GM21367 (cell line): ENCODE measurements at regions not wholly inside any gene's neighbourhood (a gene's known extent, or its start where the extent isn't known, plus 50 kb on each side); places are given as distances from the start of the nearest gene placed in this dataset.
A peak's percentile ranks its signal among the peaks of the same experiment; 100 is the strongest.

ENCODE experiments used
- ATAC-seq: cut with Tn5 transposase; IDR thresholded peaks from one replicate; pipeline ENCODE4 v1.9.1; 2021; ENCODE audit not compliant: unreplicated experiment

DNA sequence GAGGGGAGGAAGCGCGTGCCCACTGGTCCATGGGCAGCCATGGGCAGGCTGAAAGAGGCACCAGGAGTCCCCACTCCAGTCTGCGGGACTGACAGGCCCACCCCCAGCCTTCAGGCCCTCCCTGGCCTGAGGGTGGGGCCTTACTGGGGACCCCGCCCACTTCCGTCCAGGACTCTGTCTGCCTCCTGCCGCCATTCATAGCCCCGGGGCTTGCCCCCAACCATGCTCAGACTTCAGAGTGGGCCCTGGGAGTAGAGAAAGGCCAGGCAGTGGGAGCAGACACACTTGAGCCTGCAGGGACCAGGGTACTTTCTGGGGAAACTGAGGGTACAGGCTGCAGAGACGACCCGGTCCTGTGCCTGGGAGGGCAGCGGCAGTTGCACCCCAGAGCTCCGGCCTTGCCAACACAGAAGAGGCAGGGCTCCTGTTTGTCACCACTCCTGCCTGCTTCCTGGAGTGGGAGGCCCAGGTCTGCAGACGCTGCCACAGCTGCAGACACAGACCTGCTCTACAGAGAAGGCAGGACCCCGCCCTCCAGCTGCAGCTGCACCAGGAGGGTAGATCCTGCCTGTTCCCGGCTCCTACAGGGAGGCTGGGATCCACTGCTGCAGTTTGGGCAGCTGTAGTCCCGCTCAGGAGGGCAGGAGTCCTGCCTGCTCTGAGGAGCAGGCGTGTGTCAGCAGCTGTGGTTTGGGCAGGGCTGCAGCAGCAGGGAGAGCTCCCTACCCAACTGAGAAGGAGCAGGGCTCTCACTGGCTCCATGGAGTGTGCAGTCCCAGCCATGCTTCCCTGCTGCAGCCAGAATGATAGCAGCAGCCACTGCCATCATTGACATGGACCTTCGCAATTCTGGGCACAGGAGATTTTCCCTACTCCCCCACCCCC, 387.9 kb upstream of the ANO3 start:
- ATAC-seq = no peak

DNA sequence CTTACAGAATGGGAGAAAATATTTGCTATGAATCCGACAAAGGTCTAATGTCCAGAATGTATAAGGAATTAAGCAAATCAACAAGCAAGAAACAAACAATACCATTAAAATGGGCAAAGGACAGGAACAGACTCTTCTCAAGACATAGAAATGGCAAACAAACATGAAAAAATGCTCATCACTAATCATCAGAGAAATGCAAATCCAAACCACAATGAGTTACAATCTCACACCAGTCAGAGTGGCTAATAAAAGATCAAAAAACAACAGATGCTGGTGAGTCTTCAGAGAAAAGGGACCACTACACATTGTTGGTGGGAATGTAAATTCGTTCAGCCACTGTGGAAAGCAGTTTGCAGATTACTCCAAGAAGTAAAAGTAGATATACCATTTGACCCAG, 382.0 kb upstream of the ANO3 start:
- ATAC-seq = no peak

DNA sequence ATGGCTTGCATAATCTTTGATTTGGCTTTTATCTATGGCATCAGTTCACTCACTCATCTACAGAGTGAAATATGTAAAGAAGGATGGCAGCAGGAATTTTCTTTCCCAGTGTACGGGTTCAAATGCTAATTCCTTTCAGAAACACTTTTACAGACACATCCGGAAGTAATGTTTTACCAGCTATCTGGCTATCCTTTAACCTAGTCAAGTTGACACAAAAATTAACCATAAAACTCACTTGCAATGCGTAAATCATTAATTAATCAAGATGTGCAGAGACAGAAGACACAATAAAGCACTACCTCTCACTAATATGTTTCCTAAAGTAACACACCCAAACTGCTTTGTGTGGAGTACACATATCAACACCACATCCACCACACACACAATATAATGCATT, 378.9 kb upstream of the ANO3 start:
- ATAC-seq = no peak

- ATAC-seq = no peak
Observed at GRCh38 chr11:25958045-25958444, 373.9 kb upstream of the ANO3 start.

GRCh38 chr11:25961539-25961938, 370.4 kb upstream of the ANO3 start:
- ATAC-seq = no peak

DNA sequence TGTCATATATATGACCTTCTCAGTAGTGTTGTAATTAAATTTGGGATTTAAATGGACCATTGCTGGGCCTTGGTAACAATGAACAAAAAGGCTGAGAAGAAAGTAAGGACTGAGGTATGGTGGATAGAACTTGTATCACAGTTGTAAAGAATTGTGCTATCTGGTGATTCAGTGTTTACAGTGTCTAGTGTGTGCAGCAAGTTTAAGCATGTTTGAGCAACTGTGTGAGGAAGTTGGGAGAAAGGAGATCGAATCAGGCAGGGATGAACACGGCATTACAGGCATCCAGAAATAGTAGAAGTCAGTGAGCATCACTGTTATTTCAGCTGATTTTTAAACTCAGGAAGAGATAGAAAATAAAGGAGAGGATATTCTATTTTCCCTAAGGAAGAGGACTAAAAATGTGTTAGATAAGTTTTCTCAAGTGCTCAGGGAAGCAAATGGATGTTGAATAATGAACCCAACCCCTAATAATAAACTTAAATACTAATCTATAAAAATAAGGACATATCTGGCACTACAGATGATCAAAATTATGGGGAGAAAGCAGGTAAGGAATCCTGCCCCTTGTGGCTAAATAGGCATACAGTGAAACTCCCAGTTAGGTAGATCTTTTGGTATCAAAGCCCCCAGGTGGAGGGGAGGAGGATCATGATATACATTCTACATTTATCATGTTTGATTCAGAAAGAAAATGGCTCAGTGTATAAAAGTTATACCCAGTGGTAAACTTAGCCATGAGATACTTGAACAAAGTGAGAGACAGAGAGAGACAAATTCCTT, 361.0 kb upstream of the ANO3 start:
- ATAC-seq = no peak

DNA sequence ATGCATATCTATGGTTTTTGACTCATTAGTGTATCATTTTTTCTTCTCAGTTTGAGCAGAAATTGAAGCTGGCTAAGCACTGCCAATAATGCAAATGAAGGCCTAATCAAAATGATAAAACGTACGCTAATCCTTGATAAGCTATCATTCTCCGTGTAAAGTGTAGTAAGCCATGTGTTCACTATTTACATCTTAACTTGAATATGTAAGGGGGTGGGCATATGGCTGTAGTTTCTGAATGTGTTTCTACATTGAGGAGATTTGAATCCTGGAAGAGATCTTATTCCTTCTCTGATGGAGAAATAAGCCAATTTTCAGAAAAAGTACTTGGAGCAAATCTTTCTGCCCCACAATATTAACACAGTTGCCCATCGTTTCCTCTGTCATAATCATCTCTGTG, 351.8 kb upstream of the ANO3 start:
- ATAC-seq = no peak

GRCh38 chr11:25981998-25982397, 349.9 kb upstream of the ANO3 start:
- peak; percentile 98 for ATAC-seq

GRCh38 chr11:25983280-25983679, 348.6 kb upstream of the ANO3 start:
- ATAC-seq = no peak

DNA sequence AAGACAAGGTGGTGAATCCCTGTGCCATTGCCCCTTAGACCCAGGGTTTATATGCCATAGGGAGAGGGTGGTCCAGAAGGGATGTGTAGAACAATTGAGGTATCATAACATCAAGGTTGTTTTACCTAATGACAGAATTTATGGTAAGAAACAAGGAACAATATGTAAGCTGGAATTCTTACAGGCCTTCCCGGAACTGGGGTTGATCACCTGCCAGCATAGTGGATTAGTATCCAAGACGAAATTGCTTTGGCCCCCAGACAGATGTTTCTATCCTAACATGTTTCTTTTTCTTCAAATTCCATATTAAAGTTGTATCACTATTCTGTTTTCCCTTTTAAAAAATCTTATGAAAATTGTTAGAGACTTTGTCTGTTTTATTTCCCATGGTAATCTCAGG, 343.8 kb upstream of the ANO3 start:
- ATAC-seq = no peak

GRCh38 chr11:25990406-25990805, 341.5 kb upstream of the ANO3 start:
- no peak for ATAC-seq

- no peak for ATAC-seq
Observed at GRCh38 chr11:25991476-25991875, 340.5 kb upstream of the ANO3 start.

DNA sequence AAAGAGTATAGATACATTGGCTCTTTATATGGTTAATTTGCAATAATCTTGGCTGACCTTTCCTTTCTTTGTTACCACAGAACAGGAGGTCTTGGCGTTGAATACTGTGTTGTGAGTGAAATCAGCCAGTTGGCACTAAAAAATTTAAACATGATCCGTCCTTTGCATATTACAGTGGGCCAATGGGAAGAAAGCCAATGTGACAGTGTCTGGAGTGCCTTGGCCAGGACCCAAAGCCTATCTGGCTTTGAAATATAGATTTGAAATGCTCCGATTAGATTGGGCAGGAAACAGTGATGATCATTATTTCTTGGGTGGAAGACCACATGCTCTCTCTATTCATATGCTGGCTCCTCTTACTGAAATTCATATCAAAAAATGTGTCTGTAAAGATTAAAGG, 339.6 kb upstream of the ANO3 start:
- ATAC-seq = no peak

DNA sequence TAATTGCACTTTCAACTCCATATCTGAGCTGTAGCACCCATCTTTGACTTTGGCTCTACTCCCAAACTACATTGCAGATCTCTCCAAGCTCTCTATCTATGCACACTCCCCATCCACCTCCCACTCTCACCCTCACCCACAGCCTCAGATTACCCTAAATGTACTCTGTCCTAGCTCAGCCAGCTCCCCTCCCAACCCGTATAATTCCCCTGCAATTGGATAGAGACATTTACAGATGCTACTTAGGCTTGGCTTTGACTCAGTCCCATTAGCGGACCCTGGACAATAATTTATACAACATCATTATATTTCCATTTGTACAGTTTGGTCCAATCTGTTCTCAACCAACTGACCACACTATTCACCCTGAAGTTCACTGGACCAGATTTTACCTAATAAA, 338.9 kb upstream of the ANO3 start:
- ATAC-seq = no peak

DNA sequence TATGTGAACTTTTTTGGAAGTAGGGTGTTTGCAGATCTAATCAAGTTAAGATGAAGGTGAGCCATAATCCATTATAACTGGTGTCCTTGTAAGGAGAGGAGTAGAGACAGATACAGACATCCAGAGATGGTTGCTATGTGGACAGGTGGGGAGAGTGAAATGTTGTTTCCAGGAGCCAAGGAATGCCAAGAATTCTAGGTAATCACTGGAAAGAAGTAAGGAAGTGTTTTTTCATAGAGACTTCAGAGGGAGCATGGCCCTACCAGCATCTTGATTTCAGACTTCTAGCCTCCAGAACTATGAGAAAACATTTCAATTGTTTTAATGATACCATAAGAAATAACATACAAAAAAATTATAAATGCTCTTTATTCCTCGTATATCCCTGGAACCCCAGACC, 320.5 kb upstream of the ANO3 start:
- ATAC-seq = no peak

DNA sequence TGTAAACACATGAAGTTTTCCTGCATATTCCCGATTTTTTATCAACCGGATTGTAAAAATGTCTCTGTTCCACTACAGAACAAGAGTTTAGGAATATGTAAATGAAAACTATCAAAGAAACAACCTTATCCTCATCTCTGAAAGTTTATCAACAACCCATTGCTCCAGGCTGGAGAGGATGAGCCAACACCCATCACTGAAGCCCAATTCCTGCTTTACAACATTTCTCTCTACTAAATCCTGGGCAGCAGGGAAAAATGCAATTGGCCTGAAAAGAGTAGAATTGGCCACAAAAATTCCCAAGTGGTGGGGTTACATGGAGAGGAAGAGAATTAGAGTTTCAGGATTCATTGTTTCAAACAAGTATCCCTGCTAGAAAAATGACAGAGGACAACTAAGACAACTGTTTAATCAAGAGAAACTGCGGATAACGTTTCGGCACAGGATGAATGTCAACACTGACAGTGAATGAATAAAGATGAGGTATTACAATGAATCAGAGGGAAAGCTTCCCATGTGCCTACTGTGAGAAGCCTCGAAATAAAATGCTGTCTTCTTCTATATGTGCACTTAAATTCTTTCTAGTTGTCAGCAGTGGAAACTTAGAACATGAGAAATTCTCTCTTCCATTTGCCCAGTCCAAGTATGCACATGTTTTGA, 317.3 kb upstream of the ANO3 start:
- ATAC-seq = no peak

DNA sequence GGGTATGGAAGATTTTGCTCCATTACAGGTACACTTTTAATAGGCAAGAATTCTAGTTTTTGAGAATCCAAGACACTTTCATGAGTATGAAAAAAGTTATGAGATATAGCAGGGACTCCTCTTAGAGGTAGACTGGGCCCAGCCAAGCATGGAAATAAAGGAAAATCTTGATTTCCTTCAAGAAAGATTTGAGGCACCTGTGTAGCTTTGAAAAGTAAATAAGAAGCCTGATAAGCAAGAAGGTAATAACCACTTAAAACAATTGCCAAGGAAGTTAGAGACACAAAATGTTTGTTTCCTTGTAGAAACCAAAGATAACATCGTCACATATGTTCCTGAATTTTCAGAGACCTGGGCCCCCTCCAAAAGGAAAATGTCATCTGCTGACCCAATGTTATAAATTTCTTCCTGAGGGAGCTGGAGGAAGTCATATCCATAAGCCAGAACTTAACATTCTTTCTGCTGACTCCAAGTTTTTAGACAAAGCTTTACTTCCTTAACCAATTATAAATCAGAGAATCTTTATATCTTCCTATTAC, 314.5 kb upstream of the ANO3 start:
- ATAC-seq = no peak

GRCh38 chr11:26017903-26018302, 314.0 kb upstream of the ANO3 start:
- no peak for ATAC-seq

DNA sequence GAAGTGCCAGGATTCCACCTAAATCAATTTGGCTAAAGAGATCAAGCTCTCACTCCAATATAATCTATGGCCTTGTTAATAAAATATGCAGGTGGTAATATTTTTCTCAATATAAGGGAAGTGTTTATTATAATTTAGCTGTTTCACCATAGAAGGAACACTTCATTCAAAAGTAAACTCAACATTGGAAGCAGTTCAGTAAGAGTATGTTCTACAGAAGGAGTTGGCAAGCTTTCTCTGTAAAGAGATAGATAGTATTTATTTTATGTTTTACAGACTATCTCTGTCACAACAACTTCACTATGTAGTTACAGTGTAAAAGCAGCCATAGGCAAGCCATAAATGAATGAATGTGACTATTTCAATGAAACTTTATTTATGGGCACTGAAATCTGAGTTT, 313.6 kb upstream of the ANO3 start:
- ATAC-seq = no peak

DNA sequence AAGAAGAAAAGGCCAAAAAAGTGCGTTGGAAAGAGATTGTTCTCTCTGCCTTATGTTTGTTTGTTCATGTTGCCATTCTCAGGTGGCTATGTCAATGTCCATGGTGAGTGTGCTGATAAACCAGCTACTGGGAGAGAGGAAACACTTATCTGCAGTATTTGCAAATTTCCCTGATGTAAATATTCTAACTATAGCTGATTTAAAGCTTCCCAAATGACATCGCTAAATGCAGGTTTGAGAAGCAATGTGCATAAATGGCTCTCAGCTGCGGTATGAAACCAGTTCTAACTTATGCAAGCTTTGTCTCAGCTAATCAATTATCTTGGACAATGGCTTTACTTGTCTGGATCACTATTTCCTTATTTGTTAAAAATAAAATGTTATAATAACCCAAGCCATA, 312.5 kb upstream of the ANO3 start:
- no peak for ATAC-seq

DNA sequence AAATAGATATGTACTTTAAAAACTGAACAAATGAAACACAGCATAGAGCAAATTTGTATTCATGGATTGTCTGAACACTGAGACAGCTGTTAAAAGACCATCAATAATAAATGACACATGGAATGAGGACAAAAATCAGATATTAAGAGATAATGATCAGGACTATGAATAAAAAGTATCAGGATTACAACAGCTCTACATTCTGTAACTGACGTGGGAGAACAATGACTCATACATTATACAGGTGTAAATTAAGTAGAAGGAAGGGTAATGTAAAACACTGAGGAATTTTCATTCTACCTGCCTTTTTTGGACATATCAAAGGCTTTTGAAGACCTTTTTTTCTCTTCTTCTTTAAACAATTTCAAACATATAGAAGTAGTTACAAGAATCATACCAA, 310.9 kb upstream of the ANO3 start:
- ATAC-seq = no peak

GRCh38 chr11:26023057-26023456, 308.9 kb upstream of the ANO3 start:
- ATAC-seq = no peak
